WI38 (cell line): ENCODE measurements at regions not wholly inside any gene's neighbourhood (a gene's known extent, or its start where the extent isn't known, plus 50 kb on each side); places are given as distances from the start of the nearest gene placed in this dataset.

ENCODE experiments used
- H3K4me3 ChIP-seq: 2 replicates; pipeline ENCODE4 v1.5.1; 2011; ENCODE audit warnings: low read depth, mild to moderate bottlenecking, control low read depth, low read length
- CTCF ChIP-seq: IDR thresholded peaks from 2 replicates; pipeline ENCODE4 v1.5.1; 2012; ENCODE audit warnings: low read depth, mild to moderate bottlenecking, control low read depth, low read length

GRCh38 chr6:74971633-74972032 lies 234.2 kb downstream of the COL12A1 start:
- TF ChIP-seq CTCF: no peak

GRCh38 chr6:74969591-74970267 lies 236.1 kb downstream of the COL12A1 start:
- TF ChIP-seq CTCF: no peak
- no peak overlapping the region for H3K4me3 ChIP-seq

More at GRCh38 chr6:74971633-74972032, 234.2 kb downstream of the COL12A1 start:
- no peak overlapping the region for H3K4me3 ChIP-seq

GRCh38 chr6:74967821-74968220 lies 238.0 kb downstream of the COL12A1 start:
- no peak overlapping the region for H3K4me3 ChIP-seq
- TF ChIP-seq CTCF: no peak

- no peak overlapping the region for H3K4me3 ChIP-seq
- no peak for TF ChIP-seq CTCF
These were observed 239.1 kb downstream of the COL12A1 start for GRCh38 chr6:74966712-74967111.

- no peak overlapping the region for H3K4me3 ChIP-seq
- peak; percentile 46 for TF ChIP-seq CTCF
These were observed 240.9 kb downstream of the COL12A1 start for GRCh38 chr6:74964871-74965441.

- TF ChIP-seq CTCF: no peak
These were observed 249.1 kb downstream of the COL12A1 start for GRCh38 chr6:74956559-74957428.

GRCh38 chr6:74953708-74954107 lies 252.1 kb downstream of the COL12A1 start:
- no peak for TF ChIP-seq CTCF

More at GRCh38 chr6:74956559-74957428, 249.1 kb downstream of the COL12A1 start:
- H3K4me3 ChIP-seq: no peak overlapping the region

More at GRCh38 chr6:74953708-74954107, 252.1 kb downstream of the COL12A1 start:
- H3K4me3 ChIP-seq: no peak overlapping the region
